ENCODE measurements at regions not wholly inside any gene's neighbourhood (a gene's known extent, or its start where the extent isn't known, plus 50 kb on each side); places are given as distances from the start of the nearest gene placed in this dataset.

- CTCF ChIA-PET, result no interaction called here
- Mint-ChIP-seq H3K4me3 (no peak overlapping the region), H3K27me3 (no peaks in the 10 kb centered on the region), H3K27ac (no peak overlapping the region), H3K4me1 (no peaks in the 10 kb centered on the region), H3K9me3 (ENCODE audit: insufficient read depth) (no peaks in the 10 kb centered on the region)
- POLR2A ChIA-PET, result no interaction called here
- no peak overlapping the region for H3K9ac ChIP-seq (ENCODE audit: low read length)
- no peaks in the 10 kb centered on the region for H4K20me1 ChIP-seq (ENCODE audit: control insufficient read depth, insufficient read depth, low read length, poor library complexity, severe bottlenecking)
- no peak overlapping the region for H3K4me3 ChIP-seq (ENCODE audit: control extremely low read depth in 1 of 5, extremely low read depth in 1 of 5, insufficient read depth in 1 of 5, low read depth in 2 of 5, low read length in 4 of 5)
- H3K4me1 ChIP-seq (ENCODE audit: control insufficient read depth in 2 of 2, insufficient read depth in 2 of 2, low read length in 2 of 2), result no peaks in the 10 kb centered on the region
- H3K27me3 ChIP-seq (replicated peaks in 1 of 4; ENCODE audit: control extremely low read depth in 1 of 4, control insufficient read depth in 3 of 4, insufficient read depth in 4 of 4, low read length in 3 of 4), result no peaks in the 10 kb centered on the region
- ATAC-seq (ENCODE audit: low read depth) (no peak), DNase-seq (no peak)
- intact Hi-C loops (cut with micrococcal nuclease), result no loop called here
- H3K9me3 ChIP-seq (ENCODE audit: control extremely low read depth in 1 of 3, control insufficient read depth in 2 of 3, insufficient read depth in 1 of 3, low read length in 2 of 3), result peaks cover 0 to 7% (median 0%) of the 10 kb centered on the region in 3 donors
- no peak for TF ChIP-seq CTCF (IDR thresholded peaks at IDR 0.05)
- TF ChIP-seq EZH2 (IDR thresholded peaks at IDR 0.05; ENCODE audit: borderline replicate concordance, insufficient read depth, low read depth, low read length, poor library complexity, severe bottlenecking), result no peak
- H3K27ac ChIP-seq (ENCODE audit: low read length in 2 of 2), result no peak overlapping the region
- no peaks in the 10 kb centered on the region for H3K79me2 ChIP-seq (ENCODE audit: control insufficient read depth, insufficient read depth, low read length)
- H3K36me3 ChIP-seq (replicated peaks in 1 of 2; ENCODE audit: control extremely low read depth in 1 of 2, control insufficient read depth in 1 of 2, extremely low read depth in 1 of 2, insufficient read depth in 2 of 2, low read length in 1 of 2), result no peaks in the 10 kb centered on the region
- no peak overlapping the region for H2AFZ ChIP-seq (ENCODE audit: insufficient read depth, low read depth, low read length, poor library complexity, severe bottlenecking)
- no peak overlapping the region for H3K4me2 ChIP-seq (replicated peaks; ENCODE audit: low read depth, low read length, poor library complexity, severe bottlenecking)
- WGBS (ENCODE audit: insufficient coverage), result 77% methylated on average over 2 of the region's 6 CpGs
Measured at GRCh38 chr5:58072300-58072965, 387.5 kb downstream of the PLK2 start.

- no peaks in the 10 kb centered on the region for H3K4me1 ChIP-seq (ENCODE audit: control insufficient read depth in 2 of 2, insufficient read depth in 2 of 2, low read length in 2 of 2)
Measured at GRCh38 chr5:58071566-58071965, 388.3 kb downstream of the PLK2 start.

More at GRCh38 chr5:58071566-58071965, 388.3 kb downstream of the PLK2 start:
- no peaks in the 10 kb centered on the region for H3K4me1 Mint-ChIP-seq
- Histone ChIP-seq H3K27me3 (replicated peaks in 1 of 4; ENCODE audit: control extremely low read depth in 1 of 4, control insufficient read depth in 3 of 4, insufficient read depth in 4 of 4, low read length in 3 of 4) (no peaks in the 10 kb centered on the region), H3K4me3 (ENCODE audit: control extremely low read depth in 1 of 5, extremely low read depth in 1 of 5, insufficient read depth in 1 of 5, low read depth in 2 of 5, low read length in 4 of 5) (no peak overlapping the region), H4K20me1 (ENCODE audit: control insufficient read depth, insufficient read depth, low read length, poor library complexity, severe bottlenecking) (no peaks in the 10 kb centered on the region), H3K9me3 (ENCODE audit: control extremely low read depth in 1 of 3, control insufficient read depth in 2 of 3, insufficient read depth in 1 of 3, low read length in 2 of 3) (peaks cover 0 to 7% (median 0%) of the 10 kb centered on the region in 3 donors), H2AFZ (ENCODE audit: insufficient read depth, low read depth, low read length, poor library complexity, severe bottlenecking) (no peak overlapping the region), H3K36me3 (replicated peaks in 1 of 2; ENCODE audit: control extremely low read depth in 1 of 2, control insufficient read depth in 1 of 2, extremely low read depth in 1 of 2, insufficient read depth in 2 of 2, low read length in 1 of 2) (no peaks in the 10 kb centered on the region), H3K27ac (ENCODE audit: low read length in 2 of 2) (no peak overlapping the region), H3K79me2 (ENCODE audit: control insufficient read depth, insufficient read depth, low read length) (no peaks in the 10 kb centered on the region), H3K9ac (ENCODE audit: low read length) (no peak overlapping the region), H3K4me2 (replicated peaks; ENCODE audit: low read depth, low read length, poor library complexity, severe bottlenecking) (no peak overlapping the region)
- intact Hi-C loops (cut with micrococcal nuclease), result no loop called here
- no peak overlapping the region for H3K4me3 Mint-ChIP-seq
- H3K9me3 Mint-ChIP-seq (ENCODE audit: insufficient read depth), result no peaks in the 10 kb centered on the region
- WGBS (ENCODE audit: insufficient coverage), result 92% methylated on average over 4 of the region's 4 CpGs
- H3K27ac Mint-ChIP-seq, result no peak overlapping the region
- H3K27me3 Mint-ChIP-seq, result no peaks in the 10 kb centered on the region
- no peak for TF ChIP-seq EZH2 (IDR thresholded peaks at IDR 0.05; ENCODE audit: borderline replicate concordance, insufficient read depth, low read depth, low read length, poor library complexity, severe bottlenecking)
- TF ChIP-seq CTCF (IDR thresholded peaks at IDR 0.05), result no peak
- ATAC-seq (ENCODE audit: low read depth), result no peak
- ChIA-PET POLR2A (no interaction called here), CTCF (no interaction called here)
- DNase-seq, result no peak
